PC-9 (cell line): ENCODE measurements at regions not wholly inside any gene's neighbourhood (a gene's known extent, or its start where the extent isn't known, plus 50 kb on each side); places are given as distances from the start of the nearest gene placed in this dataset.

Source experiments
- CTCF ChIP-seq: fragments of 200-600 bp; sonication (generic); conservative IDR thresholded peaks from 2 replicates; pipeline ENCODE4 v1.6.1; 2017; ENCODE audit warnings: mixed run types, antibody characterized with exemption, mild to moderate bottlenecking, moderate library complexity
- EZH2 ChIP-seq: fragments of 200-600 bp; sonication (generic); IDR thresholded peaks from 2 replicates; pipeline ENCODE4 v1.8.0; 2017; ENCODE audit warnings: antibody characterized with exemption, low read depth

- no peak for TF ChIP-seq CTCF
- TF ChIP-seq EZH2 = no peak
Observed at GRCh38 chr22:49655168-49655812, 172.4 kb downstream of the BRD1 start.
